Skeletal muscle cell (primary cell): ENCODE measurements at regions not wholly inside any gene's neighbourhood (a gene's known extent, or its start where the extent isn't known, plus 50 kb on each side); places are given as distances from the start of the nearest gene placed in this dataset.
"Not testable (repeated sequence)": the region's sequence is repeated elsewhere in the genome, so short reads cannot be mapped to it uniquely, and the experiment has no call there.

Source experiments
- DNase-seq: peaks from one replicate; pipeline ENCODE4 v3.0.0-alpha.2; 2010; ENCODE audit warnings: low read depth
- H3K4me3 ChIP-seq: 2 replicates; pipeline ENCODE4 v1.5.1; 2011; ENCODE audit warnings: low read depth, mild to moderate bottlenecking, control low read depth, low read length, moderate library complexity

- H3K4me3 ChIP-seq = no peak overlapping the region
- no peak for DNase-seq
Measured at GRCh38 chr13:21871382-21871781, 200.5 kb downstream of the FGF9 start.

DNA sequence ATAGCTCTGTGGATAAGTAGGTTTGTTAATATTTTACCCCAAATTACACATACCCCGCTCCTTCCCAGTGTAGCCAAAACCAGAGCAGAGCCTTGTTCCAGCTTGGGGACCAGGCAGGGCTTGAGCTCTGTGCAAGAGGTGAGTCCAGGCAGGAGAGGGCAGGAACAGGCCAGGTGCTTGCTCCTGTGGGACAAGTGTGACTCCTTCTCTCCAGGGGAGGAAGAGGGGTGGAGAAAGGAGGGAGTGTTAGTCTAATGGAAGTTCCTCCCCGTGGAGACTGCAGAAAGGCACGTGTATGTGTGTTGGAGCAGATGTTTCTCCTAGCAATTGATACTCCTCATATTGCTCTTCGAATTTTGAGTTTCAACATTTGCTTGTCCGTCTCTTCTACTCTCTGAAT, 201.0 kb downstream of the FGF9 start:
- DNase-seq = no peak
- no peak overlapping the region for H3K4me3 ChIP-seq

GRCh38 chr13:21872795-21873194, 201.9 kb downstream of the FGF9 start:
- no peak overlapping the region for H3K4me3 ChIP-seq
- no peak for DNase-seq

DNA sequence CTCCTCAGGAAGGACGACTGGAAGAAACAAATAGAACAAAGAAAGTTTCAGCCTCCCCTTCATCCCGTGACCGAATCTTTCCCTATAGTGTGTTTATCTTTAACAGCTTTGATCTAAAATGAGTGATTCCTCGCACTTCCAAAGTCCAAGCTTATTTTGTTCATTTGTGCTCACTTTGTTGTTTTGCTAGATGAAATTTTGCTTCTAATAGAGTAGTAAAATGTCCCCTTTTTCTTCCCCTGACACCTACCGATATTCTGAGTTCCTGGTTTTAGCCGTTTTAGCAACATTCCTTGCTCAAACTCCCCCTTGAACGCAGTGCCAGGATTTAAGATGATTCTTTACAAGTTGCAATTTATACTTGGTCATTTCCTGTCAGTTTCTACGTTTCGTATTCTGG, 204.2 kb downstream of the FGF9 start:
- no peak for DNase-seq
- H3K4me3 ChIP-seq = no peak overlapping the region

DNA sequence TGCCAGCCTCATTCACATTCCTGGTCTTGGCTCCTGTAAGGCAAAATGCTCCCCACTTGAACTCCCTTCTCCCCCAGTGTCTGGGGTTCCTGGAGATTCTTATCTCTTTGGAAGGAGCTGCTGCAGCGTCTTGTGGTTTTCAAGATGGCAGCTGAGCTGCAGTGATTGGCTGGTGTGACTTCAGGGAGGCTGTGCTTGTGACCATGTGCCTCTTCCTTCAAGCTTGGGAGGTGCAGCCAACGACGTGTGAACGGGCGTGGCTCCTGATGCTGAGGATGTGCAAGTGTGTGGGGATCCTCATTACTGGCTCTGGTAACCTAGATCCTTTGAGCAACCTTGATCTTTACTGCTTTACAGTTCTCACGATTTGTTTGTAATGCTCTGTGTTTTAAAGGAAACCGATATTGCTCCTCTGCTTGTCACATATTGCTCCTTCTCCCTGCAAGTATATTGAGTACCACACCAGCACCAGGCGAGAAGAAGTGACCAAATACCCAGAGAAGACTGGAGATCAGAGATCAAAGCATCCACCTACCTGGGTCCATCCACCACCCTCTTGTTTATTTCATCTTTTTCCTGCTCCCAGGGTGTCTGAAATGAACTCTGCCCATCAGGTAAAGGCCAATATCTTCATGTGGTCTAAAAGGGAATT, 208.5 kb downstream of the FGF9 start:
- no peak for DNase-seq
- no peak overlapping the region for H3K4me3 ChIP-seq

GRCh38 chr13:21882766-21883165, 211.9 kb downstream of the FGF9 start:
- no peak for DNase-seq

DNA sequence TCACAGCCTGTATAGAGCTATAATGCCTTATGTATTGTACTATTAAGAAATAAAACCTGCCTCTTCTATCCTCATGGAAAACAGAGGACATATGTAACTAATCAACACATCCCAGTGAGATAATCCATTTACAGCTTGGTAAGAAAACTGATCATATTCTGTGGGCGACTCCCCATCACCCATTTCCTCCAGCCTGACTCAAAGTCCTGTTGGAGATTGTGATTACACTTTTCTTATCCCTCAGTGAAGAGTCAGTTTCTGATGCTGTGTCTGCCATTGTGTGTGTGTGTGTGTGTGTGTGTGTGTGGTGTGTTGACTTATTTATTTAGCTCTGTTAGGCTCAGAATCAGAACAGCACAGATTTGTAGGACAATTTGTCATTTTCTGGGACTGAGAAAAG, 212.8 kb downstream of the FGF9 start:
- H3K4me3 ChIP-seq = no peak overlapping the region
- DNase-seq = no peak

More at GRCh38 chr13:21882766-21883165, 211.9 kb downstream of the FGF9 start:
- no peak overlapping the region for H3K4me3 ChIP-seq

- H3K4me3 ChIP-seq = no peak overlapping the region
Measured at GRCh38 chr13:21884299-21884909, 213.5 kb downstream of the FGF9 start.

GRCh38 chr13:21884965-21885567, 214.2 kb downstream of the FGF9 start:
- H3K4me3 ChIP-seq = no peak overlapping the region
- no peak for DNase-seq

More at GRCh38 chr13:21884299-21884909, 213.5 kb downstream of the FGF9 start:
- no peak for DNase-seq

DNA sequence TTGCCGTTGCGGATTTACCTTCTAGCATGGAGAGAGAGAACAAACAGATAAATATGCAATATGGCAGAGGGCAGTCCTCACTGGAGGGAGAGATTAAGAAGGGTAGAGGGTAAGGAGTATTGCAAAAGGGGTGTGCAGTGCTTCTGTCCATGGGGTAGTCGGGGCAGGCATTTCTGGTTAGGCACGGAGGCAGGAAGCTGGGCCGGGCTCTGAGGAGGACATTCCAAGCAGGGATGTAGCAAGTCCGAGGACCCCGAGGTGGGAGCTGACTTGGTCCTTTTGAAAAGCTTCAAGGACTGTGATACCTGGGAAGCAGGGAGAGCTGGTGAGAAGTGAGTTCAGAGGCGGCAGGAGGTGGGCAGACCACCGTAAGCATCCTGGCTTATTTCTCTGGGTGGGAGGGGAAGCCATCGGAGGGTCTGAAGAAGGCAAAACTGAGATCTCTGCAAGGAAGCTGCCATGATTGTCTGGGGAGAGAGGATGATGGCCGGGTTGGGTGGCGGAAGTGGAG, 214.9 kb downstream of the FGF9 start:
- DNase-seq = no peak
- H3K4me3 ChIP-seq = no peak overlapping the region

DNA sequence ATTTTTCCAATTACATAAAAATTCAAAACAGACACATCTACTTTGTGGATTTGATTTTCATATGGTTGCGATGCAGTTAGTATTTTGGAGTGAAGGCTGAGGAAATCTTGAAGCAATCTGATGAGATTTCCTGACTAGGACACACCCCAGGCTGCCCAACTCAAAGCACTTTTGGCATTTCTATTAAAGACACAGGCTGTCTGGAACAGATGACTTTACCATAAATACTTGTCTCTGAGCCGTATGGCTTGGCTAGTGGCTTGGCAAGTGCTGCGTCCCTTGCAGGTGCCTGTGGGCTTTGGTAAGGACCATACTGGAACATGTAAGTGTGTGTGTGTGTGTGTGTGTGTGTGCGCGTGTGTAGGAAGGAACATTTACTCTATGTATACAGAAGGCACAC, 218.8 kb downstream of the FGF9 start:
- no peak overlapping the region for H3K4me3 ChIP-seq
- no peak for DNase-seq

GRCh38 chr13:21890220-21890619, 219.3 kb downstream of the FGF9 start:
- DNase-seq, H3K4me3 ChIP-seq: not testable (repeated sequence)

GRCh38 chr13:21894091-21894490, 223.2 kb downstream of the FGF9 start:
- no peak overlapping the region for H3K4me3 ChIP-seq
- DNase-seq = no peak

GRCh38 chr13:21894703-21895699, 224.1 kb downstream of the FGF9 start:
- no peak for DNase-seq
- H3K4me3 ChIP-seq = no peak overlapping the region

DNA sequence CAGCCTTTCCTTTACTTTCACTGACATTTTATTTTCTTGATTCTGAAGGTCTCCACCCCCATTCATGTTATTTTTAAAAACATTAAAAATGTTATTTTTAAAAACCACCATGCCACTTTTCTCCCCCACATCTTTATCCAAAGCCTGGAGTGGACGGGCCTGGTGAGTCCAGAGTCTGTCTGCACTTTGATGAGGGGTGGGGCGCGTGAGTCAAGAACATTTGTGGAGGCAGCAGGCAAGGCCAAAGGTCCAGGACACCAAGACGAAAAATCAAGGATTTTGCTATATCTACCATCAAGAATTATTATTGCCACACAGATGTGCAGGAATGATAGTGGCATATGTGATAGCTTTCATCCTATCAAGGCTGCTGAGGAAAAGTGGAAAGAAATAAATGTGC, 224.9 kb downstream of the FGF9 start:
- DNase-seq = no peak
- no peak overlapping the region for H3K4me3 ChIP-seq

GRCh38 chr13:21897161-21897560, 226.3 kb downstream of the FGF9 start:
- no peak for DNase-seq
- H3K4me3 ChIP-seq = no peak overlapping the region

DNA sequence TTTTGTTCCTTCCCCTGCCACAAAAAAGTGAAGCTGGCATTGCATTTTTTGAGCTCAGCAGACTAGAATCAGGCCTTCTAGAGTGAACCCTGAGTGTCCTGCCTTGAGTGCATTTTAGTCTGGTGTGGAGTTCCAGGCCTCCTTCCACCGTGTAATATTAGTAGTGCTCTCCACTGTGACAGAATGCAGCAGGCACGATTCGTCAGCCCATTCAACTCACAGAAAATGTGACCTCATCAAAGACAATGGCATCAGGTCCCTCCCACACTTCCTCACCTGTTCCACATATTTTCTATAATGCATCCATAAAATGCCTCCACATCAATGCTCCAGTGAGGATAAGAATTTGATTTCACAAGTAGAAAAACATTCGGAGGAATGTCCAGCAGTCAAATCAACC, 227.6 kb downstream of the FGF9 start:
- peak; percentile 1 for DNase-seq
- no peak overlapping the region for H3K4me3 ChIP-seq

DNA sequence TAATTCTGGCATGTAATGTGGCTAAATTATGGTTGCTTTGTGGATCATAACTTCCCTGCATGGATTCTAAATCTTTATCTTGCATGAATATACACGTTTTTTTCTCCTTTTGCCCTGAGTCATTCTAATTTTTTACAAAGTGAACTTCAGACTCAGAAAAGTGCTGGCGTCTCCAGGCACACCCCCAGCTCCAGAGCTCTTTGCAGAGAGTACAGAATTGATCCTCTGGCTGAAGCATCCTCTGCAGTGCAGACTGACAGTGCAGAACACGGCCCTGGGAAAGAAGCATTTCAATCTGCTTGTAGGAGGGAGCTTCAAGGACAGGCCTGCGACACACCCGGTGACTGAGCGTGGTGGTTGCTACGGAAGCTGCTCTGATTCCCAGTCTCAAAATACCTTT, 228.1 kb downstream of the FGF9 start:
- no peak overlapping the region for H3K4me3 ChIP-seq
- no peak for DNase-seq

- no peak overlapping the region for H3K4me3 ChIP-seq
- no peak for DNase-seq
Measured at GRCh38 chr13:21901336-21901735, 230.5 kb downstream of the FGF9 start.
